ENCODE measurements at regions not wholly inside any gene's neighbourhood (a gene's known extent, or its start where the extent isn't known, plus 50 kb on each side); places are given as distances from the start of the nearest gene placed in this dataset.

GRCh38 chr3:19029837-19030521 is 118.3 kb upstream of the KCNH8 start:
- TF ChIP-seq SP1 (IDR thresholded peaks at IDR 0.05) = no peak
- no peak for TF ChIP-seq GABPA (IDR thresholded peaks at IDR 0.05 in 1 of 2, conservative IDR thresholded peaks at IDR 0.05 in 1 of 2)
- TF ChIP-seq, protein P1, sequence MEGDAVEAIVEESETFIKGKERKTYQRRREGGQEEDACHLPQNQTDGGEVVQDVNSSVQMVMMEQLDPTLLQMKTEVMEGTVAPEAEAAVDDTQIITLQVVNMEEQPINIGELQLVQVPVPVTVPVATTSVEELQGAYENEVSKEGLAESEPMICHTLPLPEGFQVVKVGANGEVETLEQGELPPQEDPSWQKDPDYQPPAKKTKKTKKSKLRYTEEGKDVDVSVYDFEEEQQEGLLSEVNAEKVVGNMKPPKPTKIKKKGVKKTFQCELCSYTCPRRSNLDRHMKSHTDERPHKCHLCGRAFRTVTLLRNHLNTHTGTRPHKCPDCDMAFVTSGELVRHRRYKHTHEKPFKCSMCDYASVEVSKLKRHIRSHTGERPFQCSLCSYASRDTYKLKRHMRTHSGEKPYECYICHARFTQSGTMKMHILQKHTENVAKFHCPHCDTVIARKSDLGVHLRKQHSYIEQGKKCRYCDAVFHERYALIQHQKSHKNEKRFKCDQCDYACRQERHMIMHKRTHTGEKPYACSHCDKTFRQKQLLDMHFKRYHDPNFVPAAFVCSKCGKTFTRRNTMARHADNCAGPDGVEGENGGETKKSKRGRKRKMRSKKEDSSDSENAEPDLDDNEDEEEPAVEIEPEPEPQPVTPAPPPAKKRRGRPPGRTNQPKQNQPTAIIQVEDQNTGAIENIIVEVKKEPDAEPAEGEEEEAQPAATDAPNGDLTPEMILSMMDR (IDR thresholded peaks at IDR 0.05; ENCODE audit: low read depth, low read length, missing input control) = no peak
- no peak for TF ChIP-seq JUND (IDR thresholded peaks at IDR 0.05)
- no peak for TF ChIP-seq FOXA2 (IDR thresholded peaks at IDR 0.05)
- no peak for TF ChIP-seq RAD21 (IDR thresholded peaks at IDR 0.05)
- TF ChIP-seq ATF3 (IDR thresholded peaks at IDR 0.05) = no peak
- TF ChIP-seq, protein P2, sequence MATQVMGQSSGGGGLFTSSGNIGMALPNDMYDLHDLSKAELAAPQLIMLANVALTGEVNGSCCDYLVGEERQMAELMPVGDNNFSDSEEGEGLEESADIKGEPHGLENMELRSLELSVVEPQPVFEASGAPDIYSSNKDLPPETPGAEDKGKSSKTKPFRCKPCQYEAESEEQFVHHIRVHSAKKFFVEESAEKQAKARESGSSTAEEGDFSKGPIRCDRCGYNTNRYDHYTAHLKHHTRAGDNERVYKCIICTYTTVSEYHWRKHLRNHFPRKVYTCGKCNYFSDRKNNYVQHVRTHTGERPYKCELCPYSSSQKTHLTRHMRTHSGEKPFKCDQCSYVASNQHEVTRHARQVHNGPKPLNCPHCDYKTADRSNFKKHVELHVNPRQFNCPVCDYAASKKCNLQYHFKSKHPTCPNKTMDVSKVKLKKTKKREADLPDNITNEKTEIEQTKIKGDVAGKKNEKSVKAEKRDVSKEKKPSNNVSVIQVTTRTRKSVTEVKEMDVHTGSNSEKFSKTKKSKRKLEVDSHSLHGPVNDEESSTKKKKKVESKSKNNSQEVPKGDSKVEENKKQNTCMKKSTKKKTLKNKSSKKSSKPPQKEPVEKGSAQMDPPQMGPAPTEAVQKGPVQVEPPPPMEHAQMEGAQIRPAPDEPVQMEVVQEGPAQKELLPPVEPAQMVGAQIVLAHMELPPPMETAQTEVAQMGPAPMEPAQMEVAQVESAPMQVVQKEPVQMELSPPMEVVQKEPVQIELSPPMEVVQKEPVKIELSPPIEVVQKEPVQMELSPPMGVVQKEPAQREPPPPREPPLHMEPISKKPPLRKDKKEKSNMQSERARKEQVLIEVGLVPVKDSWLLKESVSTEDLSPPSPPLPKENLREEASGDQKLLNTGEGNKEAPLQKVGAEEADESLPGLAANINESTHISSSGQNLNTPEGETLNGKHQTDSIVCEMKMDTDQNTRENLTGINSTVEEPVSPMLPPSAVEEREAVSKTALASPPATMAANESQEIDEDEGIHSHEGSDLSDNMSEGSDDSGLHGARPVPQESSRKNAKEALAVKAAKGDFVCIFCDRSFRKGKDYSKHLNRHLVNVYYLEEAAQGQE (IDR thresholded peaks at IDR 0.05) = no peak
- no peak for TF ChIP-seq EGR1 (IDR thresholded peaks at IDR 0.05; ENCODE audit: low read depth in 2 of 2)
- TF ChIP-seq YY1 (IDR thresholded peaks at IDR 0.05) = no peak

All from liver (tissue), 3 donors.